ENCODE measurements at regions not wholly inside any gene's neighbourhood (a gene's known extent, or its start where the extent isn't known, plus 50 kb on each side); places are given as distances from the start of the nearest gene placed in this dataset.

DNA sequence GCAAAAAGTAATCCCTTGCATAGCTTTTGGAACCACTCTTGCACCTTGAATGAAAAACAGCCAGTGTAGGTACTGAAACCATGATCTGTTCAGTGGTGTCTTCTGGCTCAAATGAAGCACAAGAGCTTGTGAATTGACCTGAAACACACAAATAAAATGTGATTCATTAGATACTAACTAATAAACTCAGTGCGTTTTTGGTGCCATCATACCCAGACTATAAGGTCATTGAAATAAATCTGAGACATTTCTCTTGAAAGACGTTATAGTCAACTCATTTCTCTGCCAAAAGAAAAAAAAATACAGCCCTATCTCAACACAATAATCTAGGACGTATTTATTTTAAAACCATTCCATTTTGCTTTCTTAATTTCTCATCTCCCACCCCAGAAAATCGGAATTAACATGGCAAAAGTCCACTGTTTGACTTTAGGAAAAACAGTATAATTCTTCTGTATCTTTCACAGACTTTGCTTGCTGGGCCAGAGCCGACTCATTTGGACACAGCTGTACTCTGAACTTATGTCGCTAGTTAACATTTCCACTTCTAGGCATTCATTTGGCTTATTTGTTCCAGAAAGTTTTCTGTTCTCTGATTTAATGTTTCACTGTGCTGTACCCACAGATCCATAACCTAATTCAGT lies 284.9 kb upstream of the TBL1XR1 start:
- TF ChIP-seq JUN (CRISPR knock-in tag; IDR thresholded peaks at IDR 0.05) (no peak), PAF1 (CRISPR knock-in tag; IDR thresholded peaks at IDR 0.05) (no peak), IKZF1 (IDR thresholded peaks at IDR 0.05) (no peak), MAFK (conservative IDR thresholded peaks at IDR 0.05 in 1 of 2, IDR thresholded peaks at IDR 0.05 in 1 of 2; ENCODE audit: low read length in 2 of 2) (no peak), ZNF382 (CRISPR knock-in tag; IDR thresholded peaks at IDR 0.05; ENCODE audit: borderline replicate concordance) (no peak), RXRA (CRISPR knock-in tag; IDR thresholded peaks at IDR 0.05) (no peak), SMAD1 (CRISPR knock-in tag; IDR thresholded peaks at IDR 0.05; ENCODE audit: borderline replicate concordance, low read depth) (no peak), PHF8 (CRISPR knock-in tag; IDR thresholded peaks at IDR 0.05) (no peak), JUND (CRISPR knock-in tag; IDR thresholded peaks at IDR 0.05) (no peak), SAP130 (CRISPR knock-in tag; IDR thresholded peaks at IDR 0.05; ENCODE audit: low read depth) (no peak), KLF13 (CRISPR knock-in tag; IDR thresholded peaks at IDR 0.05) (no peak)
- TF ChIP-seq, protein P1, sequence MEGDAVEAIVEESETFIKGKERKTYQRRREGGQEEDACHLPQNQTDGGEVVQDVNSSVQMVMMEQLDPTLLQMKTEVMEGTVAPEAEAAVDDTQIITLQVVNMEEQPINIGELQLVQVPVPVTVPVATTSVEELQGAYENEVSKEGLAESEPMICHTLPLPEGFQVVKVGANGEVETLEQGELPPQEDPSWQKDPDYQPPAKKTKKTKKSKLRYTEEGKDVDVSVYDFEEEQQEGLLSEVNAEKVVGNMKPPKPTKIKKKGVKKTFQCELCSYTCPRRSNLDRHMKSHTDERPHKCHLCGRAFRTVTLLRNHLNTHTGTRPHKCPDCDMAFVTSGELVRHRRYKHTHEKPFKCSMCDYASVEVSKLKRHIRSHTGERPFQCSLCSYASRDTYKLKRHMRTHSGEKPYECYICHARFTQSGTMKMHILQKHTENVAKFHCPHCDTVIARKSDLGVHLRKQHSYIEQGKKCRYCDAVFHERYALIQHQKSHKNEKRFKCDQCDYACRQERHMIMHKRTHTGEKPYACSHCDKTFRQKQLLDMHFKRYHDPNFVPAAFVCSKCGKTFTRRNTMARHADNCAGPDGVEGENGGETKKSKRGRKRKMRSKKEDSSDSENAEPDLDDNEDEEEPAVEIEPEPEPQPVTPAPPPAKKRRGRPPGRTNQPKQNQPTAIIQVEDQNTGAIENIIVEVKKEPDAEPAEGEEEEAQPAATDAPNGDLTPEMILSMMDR (CRISPR knock-in tag; IDR thresholded peaks at IDR 0.05): no peak
- TF ChIP-seq, protein P2, sequence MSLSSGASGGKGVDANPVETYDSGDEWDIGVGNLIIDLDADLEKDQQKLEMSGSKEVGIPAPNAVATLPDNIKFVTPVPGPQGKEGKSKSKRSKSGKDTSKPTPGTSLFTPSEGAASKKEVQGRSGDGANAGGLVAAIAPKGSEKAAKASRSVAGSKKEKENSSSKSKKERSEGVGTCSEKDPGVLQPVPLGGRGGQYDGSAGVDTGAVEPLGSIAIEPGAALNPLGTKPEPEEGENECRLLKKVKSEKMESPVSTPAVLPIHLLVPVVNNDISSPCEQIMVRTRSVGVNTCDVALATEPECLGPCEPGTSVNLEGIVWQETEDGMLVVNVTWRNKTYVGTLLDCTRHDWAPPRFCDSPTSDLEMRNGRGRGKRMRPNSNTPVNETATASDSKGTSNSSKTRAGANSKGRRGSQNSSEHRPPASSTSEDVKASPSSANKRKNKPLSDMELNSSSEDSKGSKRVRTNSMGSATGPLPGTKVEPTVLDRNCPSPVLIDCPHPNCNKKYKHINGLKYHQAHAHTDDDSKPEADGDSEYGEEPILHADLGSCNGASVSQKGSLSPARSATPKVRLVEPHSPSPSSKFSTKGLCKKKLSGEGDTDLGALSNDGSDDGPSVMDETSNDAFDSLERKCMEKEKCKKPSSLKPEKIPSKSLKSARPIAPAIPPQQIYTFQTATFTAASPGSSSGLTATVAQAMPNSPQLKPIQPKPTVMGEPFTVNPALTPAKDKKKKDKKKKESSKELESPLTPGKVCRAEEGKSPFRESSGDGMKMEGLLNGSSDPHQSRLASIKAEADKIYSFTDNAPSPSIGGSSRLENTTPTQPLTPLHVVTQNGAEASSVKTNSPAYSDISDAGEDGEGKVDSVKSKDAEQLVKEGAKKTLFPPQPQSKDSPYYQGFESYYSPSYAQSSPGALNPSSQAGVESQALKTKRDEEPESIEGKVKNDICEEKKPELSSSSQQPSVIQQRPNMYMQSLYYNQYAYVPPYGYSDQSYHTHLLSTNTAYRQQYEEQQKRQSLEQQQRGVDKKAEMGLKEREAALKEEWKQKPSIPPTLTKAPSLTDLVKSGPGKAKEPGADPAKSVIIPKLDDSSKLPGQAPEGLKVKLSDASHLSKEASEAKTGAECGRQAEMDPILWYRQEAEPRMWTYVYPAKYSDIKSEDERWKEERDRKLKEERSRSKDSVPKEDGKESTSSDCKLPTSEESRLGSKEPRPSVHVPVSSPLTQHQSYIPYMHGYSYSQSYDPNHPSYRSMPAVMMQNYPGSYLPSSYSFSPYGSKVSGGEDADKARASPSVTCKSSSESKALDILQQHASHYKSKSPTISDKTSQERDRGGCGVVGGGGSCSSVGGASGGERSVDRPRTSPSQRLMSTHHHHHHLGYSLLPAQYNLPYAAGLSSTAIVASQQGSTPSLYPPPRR (CRISPR knock-in tag; IDR thresholded peaks at IDR 0.05; ENCODE audit: borderline replicate concordance): no peak
